MM.1S (cell line): ENCODE measurements at regions not wholly inside any gene's neighbourhood (a gene's known extent, or its start where the extent isn't known, plus 50 kb on each side); places are given as distances from the start of the nearest gene placed in this dataset.

ENCODE experiments used
- DNase-seq: peaks from one replicate; pipeline ENCODE4 v3.0.0-alpha.2; 2015
- H2AFZ ChIP-seq: fragments of 300-600 bp; sonication (generic); 2 replicates; pipeline ENCODE4 v1.6.0; 2016; ENCODE audit warnings: antibody characterized with exemption, low read length
- H3F3A ChIP-seq: fragments of 300-600 bp; sonication (generic); 2 replicates; pipeline ENCODE4 v1.6.1; 2016; ENCODE audit warnings: mild to moderate bottlenecking, antibody characterized with exemption, low read length, moderate library complexity, mixed read lengths; ENCODE audit not compliant: insufficient read depth
- H3K27ac ChIP-seq: fragments of 300-600 bp; sonication (generic); 2 replicates; pipeline ENCODE4 v1.5.1; 2016; ENCODE audit warnings: mild to moderate bottlenecking, low read length
- H3K27me3 ChIP-seq: fragments of 300-600 bp; sonication (generic); replicated peaks from 2 replicates; pipeline ENCODE4 v1.6.0; 2016; ENCODE audit warnings: low read length; ENCODE audit not compliant: insufficient read depth
- H3K36me3 ChIP-seq: fragments of 300-600 bp; sonication (generic); replicated peaks from 2 replicates; pipeline ENCODE4 v1.6.1; 2016; ENCODE audit warnings: mild to moderate bottlenecking, low read length, mixed read lengths; ENCODE audit not compliant: insufficient read depth
- H3K4me1 ChIP-seq: fragments of 300-600 bp; sonication (generic); 2 replicates; pipeline ENCODE4 v1.6.1; 2016; ENCODE audit warnings: low read length, mixed read lengths
- H3K4me2 ChIP-seq: fragments of 300-600 bp; sonication (generic); 2 replicates; pipeline ENCODE4 v1.6.0; 2016; ENCODE audit warnings: low read depth, low read length
- H3K4me3 ChIP-seq: fragments of 300-600 bp; sonication (generic); 2 replicates; pipeline ENCODE4 v1.5.1; 2016; ENCODE audit warnings: low read length, mixed read lengths
- H3K79me2 ChIP-seq: fragments of 300-600 bp; sonication (generic); 2 replicates; pipeline ENCODE4 v1.6.1; 2016; ENCODE audit warnings: mixed run types, low read length, mixed read lengths
- H3K9ac ChIP-seq: fragments of 300-600 bp; sonication (generic); 2 replicates; pipeline ENCODE4 v1.6.1; 2016; ENCODE audit warnings: low read length, mixed read lengths
- H3K9me2 ChIP-seq: fragments of 300-600 bp; sonication (generic); replicated peaks from 2 replicates; pipeline ENCODE4 v1.6.1; 2016; ENCODE audit warnings: mild to moderate bottlenecking, low read length, mixed read lengths; ENCODE audit not compliant: insufficient read depth
- H3K9me3 ChIP-seq: fragments of 300-600 bp; sonication (generic); replicated peaks from 2 replicates; pipeline ENCODE4 v1.6.1; 2016; ENCODE audit warnings: mild to moderate bottlenecking, low read length, mixed read lengths; ENCODE audit not compliant: insufficient read depth
- H4K20me1 ChIP-seq: fragments of 300-600 bp; sonication (generic); 2 replicates; pipeline ENCODE4 v1.6.1; 2016; ENCODE audit warnings: mild to moderate bottlenecking, low read length, moderate library complexity, mixed read lengths; ENCODE audit not compliant: insufficient read depth
- EZH2 ChIP-seq: fragments of 300-600 bp; sonication (generic); optimal IDR thresholded peaks from 2 replicates; pipeline ENCODE3; 2017; ENCODE audit warnings: low read depth, mild to moderate bottlenecking, antibody characterized with exemption, low read length, mixed read lengths
- EZH2phosphoT487 ChIP-seq: fragments of 300-600 bp; sonication (generic); IDR thresholded peaks from 2 replicates; pipeline ENCODE4 v1.6.1; 2018; ENCODE audit warnings: antibody characterized with exemption, low read length
- TF ChIP-seq, protein P1 (sequence below): fragments of 300-600 bp; sonication (generic); IDR thresholded peaks from 2 replicates; pipeline ENCODE4 v1.5.1; 2016; ENCODE audit warnings: antibody characterized with exemption, low read length, mixed read lengths

GRCh38 chr3:145188079-145188770 lies 972.8 kb downstream of the PLOD2 start:
- Histone ChIP-seq H3K27me3 (no peaks in the 10 kb centered on the region), H3K36me3 (no peaks in the 10 kb centered on the region), H2AFZ (no peak overlapping the region), H3K4me2 (no peak overlapping the region), H3F3A (no peaks in the 10 kb centered on the region), H4K20me1 (no peaks in the 10 kb centered on the region), H3K9ac (no peak overlapping the region), H3K27ac (no peak overlapping the region), H3K9me3 (no peaks in the 10 kb centered on the region), H3K4me1 (no peaks in the 10 kb centered on the region), H3K79me2 (no peaks in the 10 kb centered on the region), H3K4me3 (no peak overlapping the region), H3K9me2 (no peaks in the 10 kb centered on the region)
- TF ChIP-seq, protein P1, sequence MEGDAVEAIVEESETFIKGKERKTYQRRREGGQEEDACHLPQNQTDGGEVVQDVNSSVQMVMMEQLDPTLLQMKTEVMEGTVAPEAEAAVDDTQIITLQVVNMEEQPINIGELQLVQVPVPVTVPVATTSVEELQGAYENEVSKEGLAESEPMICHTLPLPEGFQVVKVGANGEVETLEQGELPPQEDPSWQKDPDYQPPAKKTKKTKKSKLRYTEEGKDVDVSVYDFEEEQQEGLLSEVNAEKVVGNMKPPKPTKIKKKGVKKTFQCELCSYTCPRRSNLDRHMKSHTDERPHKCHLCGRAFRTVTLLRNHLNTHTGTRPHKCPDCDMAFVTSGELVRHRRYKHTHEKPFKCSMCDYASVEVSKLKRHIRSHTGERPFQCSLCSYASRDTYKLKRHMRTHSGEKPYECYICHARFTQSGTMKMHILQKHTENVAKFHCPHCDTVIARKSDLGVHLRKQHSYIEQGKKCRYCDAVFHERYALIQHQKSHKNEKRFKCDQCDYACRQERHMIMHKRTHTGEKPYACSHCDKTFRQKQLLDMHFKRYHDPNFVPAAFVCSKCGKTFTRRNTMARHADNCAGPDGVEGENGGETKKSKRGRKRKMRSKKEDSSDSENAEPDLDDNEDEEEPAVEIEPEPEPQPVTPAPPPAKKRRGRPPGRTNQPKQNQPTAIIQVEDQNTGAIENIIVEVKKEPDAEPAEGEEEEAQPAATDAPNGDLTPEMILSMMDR, result no peak
- TF ChIP-seq EZH2phosphoT487 (no peak), EZH2 (no peak)
- no peak for DNase-seq

DNA sequence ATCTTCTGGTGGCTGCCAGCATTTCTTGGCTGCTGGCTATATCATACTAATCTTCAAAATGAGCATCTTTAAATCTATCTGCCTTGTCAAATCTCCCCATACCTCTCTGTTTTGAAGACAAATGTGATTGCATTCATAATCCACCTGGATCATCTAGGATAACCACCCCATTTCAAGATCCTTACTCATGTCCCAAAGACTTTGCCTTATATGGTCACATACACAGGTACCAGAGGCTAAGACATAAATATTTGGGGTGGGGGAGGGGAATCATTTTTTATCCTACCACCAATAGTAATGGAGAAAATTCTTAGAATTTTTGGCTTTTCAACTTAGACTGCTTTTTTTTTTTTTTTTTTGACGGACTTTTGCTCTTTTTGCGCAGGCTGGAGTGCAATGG lies 970.8 kb downstream of the PLOD2 start:
- Histone ChIP-seq H3K9me2 (no peaks in the 10 kb centered on the region), H3K9me3 (no peaks in the 10 kb centered on the region), H3K4me2 (no peak overlapping the region), H3K79me2 (no peaks in the 10 kb centered on the region), H3K27me3 (no peaks in the 10 kb centered on the region), H3K4me1 (no peaks in the 10 kb centered on the region), H4K20me1 (no peaks in the 10 kb centered on the region), H3F3A (no peaks in the 10 kb centered on the region), H3K9ac (no peak overlapping the region), H3K4me3 (no peak overlapping the region), H3K27ac (no peak overlapping the region), H2AFZ (no peak overlapping the region), H3K36me3 (no peaks in the 10 kb centered on the region)
- TF ChIP-seq, protein P1, result no peak
- DNase-seq, result no peak

DNA sequence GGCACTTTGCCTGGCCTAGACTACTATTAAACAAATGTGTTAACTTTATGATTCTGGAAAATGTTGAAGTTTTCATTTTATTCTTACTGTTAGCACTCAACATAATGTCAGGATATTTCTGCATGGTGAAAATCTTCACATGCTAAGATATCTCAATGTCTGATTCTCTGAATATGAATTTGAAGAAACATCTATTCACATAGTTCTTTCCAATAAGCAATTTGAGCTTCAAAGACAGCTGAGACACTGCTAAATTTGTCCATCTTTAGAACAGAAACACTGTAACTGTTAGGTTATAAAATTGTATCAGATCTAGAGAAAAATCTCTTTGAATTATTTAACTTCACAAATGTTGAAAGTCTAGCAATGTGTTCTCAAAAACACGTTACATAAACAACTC lies 970.2 kb downstream of the PLOD2 start:
- Histone ChIP-seq H3K79me2 (no peaks in the 10 kb centered on the region), H4K20me1 (no peaks in the 10 kb centered on the region), H3K4me2 (no peak overlapping the region), H2AFZ (no peak overlapping the region), H3K27me3 (no peaks in the 10 kb centered on the region), H3K27ac (no peak overlapping the region), H3K36me3 (no peaks in the 10 kb centered on the region), H3F3A (no peaks in the 10 kb centered on the region), H3K9me3 (no peaks in the 10 kb centered on the region), H3K4me3 (no peak overlapping the region), H3K4me1 (no peaks in the 10 kb centered on the region), H3K9me2 (no peaks in the 10 kb centered on the region), H3K9ac (no peak overlapping the region)
- no peak for DNase-seq
- no peak for TF ChIP-seq EZH2phosphoT487
- TF ChIP-seq EZH2, result no peak
- TF ChIP-seq, protein P1, result no peak
